Activated CD4-positive, alpha-beta T cell treated with anti-CD3 and anti-CD28 coated beads, Interleukin-2, Interleukin-4, amounts not matched to agents 100 ng/mL and 50 ng/mL, durations not matched to agents 16 hours and 8 hours (primary cell): ENCODE measurements at regions not wholly inside any gene's neighbourhood (a gene's known extent, or its start where the extent isn't known, plus 50 kb on each side); places are given as distances from the start of the nearest gene placed in this dataset.

Source experiments
- DNase-seq: peaks from one replicate; pipeline ENCODE4 v3.0.0-alpha.2; 2020; ENCODE audit warnings: low spot score

DNA sequence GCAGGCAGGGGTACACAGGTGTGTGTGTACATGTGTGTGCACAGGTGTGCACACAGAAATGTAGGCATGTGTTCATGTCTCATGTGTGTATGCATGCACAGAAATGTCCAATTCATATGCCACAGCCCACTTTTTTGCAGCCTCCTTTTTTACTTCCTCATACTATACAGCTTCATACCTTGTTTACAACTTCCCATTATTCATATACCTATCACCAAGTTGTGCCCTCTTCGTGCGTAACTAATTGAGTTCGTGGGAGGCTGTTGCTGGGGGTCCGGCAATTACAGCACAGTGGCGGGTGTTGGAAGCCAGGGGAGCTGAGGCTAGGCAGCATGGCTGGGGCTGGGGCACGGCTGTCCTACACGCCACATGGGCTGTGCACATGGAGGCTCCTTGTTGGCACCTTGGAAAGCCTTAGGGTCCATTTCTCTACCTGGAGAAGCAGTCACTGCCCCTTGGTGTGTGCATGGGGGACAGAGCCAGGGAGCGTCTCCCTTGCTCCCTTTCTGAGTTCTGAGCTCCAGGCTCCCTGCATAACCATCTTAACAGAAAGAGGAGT, 266.7 kb downstream of the ENGASE start:
- no peak for DNase-seq

DNA sequence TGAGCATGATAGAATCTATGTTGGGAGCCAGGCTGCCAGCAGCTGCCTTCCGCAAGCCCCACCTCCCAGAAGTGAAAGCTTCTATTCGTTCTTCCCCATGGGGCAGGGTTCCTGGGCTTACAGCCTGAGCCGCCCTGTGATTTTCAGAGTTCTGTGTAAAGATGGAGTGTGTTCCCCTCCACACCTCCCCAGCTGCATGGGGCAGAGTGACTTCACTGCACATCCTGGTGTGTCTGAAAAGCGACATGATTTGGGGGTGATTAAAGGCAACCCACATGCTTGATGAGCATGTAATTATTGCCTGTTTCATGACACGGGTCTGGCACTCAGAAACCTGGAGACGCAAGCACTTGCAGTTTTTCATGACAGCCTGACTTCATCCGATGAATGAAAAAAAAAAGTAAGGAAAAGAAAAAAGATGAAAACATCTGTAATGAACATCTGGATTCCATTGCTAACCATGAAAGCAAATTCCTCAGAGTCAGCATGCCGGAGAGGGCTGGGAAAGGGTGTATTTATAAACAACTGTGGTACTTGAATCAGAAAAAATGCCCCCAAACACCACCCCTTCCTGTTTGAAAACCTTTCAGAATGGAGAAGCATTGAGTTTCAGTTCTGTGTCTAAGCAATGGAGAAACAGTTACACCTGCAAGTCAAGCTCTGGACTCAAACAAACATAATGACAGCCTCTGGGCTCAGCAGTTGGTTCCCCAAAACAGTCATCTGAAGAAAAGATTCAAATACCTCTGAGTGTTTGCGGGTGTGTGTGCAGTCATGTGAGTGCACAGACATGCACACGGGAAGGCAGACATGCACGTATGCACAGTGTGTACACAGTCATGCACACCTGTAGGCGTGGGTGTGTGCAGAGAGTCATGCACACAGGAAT, 266.0 kb downstream of the ENGASE start:
- DNase-seq, result no peak

DNA sequence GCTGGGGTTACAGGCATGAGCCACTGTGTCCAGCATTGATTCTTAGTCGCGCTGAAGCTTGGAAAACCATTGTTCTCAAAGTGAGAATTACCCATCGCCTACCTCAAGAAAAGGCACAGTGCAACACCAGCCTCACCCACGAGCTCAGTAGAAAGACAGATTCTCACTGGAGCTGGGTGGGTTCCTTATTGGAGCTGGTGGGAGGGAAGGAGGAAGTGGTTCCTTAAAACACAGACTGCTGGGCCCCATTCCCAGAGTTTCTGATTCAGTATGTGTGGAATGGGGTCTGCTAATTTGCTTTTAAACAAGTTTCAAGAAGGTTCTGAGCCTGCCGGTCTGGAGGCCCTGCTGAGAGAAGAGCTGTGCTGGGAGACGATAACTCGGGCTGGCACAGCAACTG, 264.7 kb downstream of the ENGASE start:
- no peak for DNase-seq

DNA sequence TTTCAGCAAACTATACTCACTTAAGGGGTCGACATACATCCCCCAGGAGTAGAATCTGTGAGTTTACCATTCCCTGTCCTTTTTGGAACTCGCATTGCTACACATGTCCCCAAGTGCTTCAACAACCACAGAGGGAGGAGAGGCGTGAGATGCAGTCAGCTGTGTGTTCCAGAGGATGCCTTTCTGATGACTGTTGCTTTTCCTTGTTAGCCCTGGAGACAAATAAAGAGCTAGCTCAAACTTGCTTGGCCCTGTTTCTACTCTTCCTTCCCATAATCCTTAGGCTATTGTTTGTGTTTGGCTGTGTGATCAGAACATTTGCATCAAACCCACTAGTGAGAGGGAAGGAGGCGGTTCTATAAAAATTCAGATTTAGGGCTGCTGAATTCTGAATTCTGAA, 264.0 kb downstream of the ENGASE start:
- DNase-seq, result no peak

DNA sequence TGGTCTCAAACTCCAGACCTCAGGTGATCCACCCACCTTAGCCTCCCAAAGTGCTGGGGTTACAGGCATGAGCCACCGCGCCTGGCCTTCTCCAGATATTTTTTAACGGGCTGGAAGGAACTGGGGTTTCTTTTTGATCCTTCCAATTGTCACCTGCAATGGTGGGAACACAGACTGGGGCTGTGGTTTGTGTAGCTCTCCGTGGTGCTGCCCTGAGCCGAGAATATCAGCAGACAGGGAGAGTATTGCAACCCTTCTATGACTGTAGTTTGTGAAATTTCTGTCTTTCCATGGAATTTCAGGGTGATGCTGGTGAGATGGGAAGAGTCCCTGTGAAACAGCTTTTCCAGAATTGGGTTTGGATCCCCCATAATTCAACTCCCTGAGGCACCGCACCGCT, 263.5 kb downstream of the ENGASE start:
- DNase-seq, result no peak

DNA sequence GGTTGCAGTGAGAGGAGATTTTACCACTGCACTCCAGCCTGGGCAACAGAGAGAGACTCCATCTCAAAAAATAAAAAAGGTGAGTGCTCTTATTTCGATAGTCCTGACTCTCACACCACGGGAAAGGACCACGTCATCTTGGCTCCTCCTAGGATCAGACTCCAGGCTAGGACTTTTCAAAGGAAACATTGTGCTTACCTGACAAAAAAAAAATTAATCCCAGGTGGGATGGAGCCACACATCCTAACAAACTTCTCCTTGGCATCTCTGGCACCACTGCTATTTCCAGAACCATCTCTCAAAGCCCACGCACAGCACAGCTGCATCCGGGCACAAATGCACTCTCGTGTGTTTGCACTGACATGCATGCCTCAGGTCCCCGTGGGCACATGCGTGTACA, 262.4 kb downstream of the ENGASE start:
- no peak for DNase-seq

DNA sequence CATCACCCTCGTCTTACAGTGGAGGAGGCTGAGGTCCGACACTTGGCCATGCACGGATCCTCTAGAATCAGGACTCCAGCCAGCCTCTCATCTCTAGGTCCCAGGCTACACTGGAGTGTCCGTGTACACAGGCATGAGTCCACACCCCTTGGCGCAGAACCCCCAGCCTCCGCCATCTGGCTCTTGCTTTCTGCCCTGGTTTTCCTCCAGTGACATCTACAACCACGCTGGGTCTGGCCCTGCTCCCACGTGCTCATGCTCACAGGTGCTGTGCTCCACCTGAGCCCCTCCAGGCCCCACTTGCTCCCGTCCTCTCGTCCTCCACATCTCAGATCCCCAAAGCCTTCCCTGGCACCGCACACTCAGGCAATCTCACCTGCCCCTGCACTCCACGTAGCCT, 260.8 kb downstream of the ENGASE start:
- DNase-seq, result no peak

DNA sequence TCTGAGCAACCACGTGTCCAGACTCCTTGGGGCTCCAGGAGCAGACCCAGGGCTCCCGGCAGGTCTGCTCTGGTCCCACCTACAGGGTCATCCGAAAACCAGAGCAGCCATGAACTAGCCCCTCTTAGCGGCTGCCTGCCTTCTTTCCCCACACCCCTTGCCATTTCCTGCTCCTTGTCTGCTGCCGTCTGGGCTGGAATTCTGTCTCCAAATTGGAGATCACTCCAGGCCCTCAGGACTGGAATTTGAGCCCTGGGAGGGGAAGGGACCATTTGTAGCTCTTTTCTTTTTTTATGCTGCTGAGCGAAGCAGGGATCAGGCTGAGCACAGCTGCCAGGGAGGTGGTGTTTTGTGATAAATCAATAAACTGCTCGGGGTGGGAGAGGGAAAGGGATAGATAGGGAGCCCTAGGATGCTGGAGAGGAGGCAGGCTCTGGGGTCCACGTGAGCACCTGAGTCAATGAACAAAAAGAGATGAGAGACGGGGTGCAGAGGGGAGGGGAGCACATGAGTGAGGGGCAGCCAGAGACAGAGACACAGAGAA, 257.5 kb downstream of the ENGASE start:
- DNase-seq, result no peak

DNA sequence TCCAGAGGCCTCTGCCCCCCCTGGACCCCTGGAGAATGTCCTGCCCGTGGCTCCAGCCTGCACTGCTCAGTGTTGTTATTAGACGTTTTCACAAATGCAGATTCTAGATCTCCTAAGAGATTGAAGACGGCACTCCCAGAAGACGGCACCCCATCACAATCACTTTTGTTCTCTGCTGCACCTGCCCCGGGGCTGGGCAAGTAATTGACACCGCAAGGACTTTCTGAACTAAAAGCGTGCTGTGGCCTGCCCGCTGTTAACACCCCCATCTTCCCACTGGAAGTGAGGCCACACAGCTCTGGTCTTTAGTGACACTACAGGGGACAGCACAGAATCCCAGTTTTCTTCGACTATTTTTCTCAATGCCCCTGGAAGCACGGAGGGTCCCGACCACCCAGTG, 256.9 kb downstream of the ENGASE start:
- DNase-seq, result no peak

DNA sequence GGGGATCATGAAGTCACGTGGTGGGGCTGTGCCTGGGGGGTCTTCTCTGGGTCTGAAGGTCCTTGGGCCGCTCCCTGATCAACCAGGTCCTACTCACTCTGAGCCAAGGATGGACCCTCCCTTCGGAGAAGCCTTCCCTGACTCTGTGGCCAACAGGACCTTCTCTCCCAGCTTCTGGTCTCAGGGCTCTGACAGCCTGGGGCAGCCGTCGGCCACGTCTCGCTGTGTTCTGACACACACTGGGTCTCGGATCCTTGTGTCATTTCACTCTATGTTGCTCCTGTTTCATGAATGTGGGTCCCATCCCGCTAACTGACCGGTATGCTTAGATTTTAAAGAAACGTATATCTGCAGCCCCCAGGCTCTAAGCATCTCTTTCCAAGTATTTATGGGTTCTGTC, 256.1 kb downstream of the ENGASE start:
- DNase-seq, result no peak

DNA sequence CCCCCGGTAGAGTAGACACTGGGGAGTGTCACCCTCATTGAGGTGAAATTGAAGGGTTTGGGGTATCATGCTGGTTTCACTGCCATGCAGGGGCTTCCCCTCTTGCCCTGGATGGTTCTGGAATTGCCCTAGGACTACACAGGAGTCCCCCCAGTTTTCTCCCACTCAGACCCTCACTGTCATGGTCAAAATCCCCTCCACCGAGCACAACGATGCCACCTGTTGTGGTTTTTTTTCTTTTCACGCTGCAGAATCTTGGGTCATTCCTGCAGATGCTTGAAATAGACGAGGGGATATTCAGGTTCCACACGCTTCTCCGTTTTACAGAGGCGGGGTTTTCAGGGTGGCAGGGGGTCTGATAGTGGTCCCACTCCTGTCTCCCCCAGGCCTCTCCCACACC, 255.6 kb downstream of the ENGASE start:
- DNase-seq, result no peak

DNA sequence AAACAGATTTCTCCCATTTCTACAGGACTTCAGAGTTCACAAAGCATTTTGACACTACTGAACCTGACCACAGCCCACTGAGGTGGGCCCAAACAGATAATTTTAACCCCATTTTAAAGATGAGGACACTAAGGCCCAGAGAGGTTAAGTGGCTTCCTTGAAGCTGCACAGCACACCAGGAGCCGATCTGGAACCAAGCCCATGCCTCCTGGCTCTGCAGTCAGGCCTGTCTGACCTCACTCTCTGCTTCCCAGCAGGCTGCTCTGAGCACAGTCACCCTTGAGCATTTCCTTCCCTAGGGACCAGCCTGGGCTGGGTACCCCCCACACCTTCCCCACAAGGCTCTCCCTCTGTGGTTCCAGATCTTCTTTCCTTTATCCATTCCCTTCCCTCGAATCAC, 252.2 kb downstream of the ENGASE start:
- no peak for DNase-seq

DNA sequence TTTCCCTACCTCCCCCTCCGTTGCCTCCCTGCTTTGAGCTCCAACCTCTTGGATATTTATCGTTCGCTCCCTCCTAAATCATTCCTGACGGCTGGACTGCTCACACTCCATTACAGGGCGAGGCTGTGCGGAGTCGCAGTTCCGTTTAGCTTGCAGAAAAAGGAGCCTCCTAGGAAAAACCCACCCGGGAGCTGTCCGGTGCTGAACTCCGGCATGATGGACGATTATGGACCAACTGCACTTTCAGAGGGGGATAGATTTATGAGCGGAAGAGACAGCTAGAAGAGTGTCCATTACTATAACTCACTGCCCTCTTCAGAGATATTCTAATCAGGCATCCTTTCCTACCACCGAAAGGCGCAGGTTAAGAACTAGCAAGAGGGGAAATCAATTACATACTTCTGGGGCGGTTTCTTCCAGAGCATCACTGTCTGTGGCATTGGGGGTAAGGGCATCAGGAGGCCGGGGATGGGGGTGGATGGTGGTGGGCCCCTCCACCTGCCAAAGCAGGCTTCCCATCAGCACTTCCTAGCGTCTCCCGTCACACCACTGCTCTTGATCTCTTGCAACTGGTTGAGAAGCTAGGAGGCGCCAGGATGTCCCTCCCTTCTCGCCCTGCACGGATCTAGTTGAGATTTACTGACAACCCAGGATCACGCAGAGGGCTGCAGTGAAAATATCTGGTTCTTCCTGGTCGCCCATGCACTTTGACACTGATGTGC, 251.2 kb downstream of the ENGASE start:
- DNase-seq, result no peak

DNA sequence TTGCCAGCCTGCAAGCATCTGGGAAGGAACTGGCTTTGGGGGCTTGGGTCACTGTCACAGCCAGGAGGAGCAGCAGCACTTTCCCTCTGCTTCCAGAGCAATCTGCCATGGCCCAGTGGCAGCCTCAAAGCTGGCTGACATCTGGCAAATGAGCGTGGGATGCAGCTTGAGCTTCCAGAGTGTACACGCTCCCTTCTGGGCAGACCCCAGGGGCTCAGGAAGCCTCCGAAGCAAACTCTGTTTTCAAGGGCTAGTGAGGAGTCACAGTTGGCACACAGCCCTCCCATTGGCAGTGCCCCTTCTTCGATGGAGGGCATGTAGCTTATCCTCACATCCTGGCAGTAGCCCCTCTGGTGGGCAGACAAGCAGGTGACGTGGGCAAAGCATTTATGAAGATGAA, 249.6 kb downstream of the ENGASE start:
- DNase-seq, result no peak

DNA sequence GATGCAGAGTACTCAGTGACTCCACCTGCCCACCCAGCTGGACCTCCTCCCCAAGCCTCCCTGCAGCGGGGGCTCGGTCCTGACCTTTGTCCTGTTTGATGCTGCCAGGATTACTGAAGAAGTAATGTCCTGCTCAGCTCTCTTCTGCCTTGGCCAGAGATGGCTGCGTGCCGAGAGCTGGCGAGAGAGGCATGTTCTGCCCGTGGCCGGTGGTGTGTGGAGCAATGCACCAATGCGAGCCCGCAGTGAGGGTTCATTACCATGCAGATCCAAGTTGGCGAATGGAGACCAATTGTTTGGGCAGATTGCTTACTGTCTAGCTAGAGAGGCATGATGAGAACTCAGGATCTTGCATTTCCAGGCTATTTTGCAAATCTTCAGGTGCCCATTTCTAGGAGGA, 248.9 kb downstream of the ENGASE start:
- no peak for DNase-seq

DNA sequence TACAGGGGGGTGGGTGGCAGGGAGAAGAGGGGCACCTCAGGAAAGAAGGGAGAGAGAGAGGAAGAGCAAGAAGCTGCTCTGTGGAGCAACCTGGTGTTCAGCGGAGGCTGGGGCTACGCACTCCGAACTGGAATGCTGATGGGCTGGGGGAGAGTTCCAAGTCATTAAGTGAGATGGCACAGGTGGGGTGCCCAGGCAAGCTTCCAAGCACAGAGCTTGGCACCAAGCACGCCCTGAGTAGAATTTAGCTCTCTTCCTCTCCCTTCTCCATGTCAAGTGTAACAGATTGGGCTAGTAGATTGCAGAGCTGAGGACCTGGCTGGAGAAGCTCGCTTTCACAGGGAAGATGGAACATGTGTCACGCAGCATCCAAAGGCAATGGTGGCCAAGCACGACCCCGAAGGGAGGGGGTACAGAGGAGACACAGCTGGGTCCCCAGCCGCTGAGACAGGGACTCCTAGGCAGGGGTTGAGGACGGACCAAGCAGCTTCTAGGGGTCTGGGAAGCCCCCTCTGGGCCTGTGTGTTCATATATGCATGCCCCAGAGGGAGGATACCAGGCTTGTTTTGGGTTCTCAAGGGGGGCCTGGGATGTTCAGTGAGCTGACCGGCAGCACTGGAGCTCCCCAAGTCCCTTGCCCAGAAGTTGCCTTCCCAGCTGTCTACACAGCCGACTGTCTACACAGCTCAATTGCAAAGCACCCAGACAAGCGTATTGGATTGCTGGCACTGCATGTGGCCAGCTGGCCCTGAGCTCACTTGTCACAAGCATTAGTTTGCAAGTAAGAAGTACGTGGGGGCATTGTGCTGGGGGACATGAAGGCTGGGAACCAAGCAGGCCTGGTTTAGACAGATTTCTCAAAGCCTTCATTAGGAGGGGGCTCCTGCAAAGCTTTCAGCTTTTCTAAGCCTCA, 247.8 kb downstream of the ENGASE start:
- no peak for DNase-seq

DNA sequence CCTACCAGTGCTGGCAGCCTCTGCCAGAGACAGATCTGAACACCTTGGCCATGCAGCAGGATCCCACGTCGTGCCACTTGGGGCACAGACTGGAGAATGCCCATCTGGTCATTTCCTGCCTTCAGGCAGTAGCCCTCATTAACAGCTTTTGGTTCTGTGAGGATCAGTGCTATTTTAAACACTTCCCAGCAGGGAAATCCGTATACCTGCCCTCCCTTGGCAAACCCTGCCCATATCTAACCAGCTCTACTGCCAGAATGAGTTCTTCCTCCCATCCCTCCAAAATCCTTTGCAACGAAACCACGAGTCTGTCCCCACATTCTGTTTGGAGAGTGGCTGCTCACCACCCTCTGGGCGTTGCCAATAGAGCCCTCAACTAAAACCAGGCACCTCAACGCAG, 245.7 kb downstream of the ENGASE start:
- no peak for DNase-seq

DNA sequence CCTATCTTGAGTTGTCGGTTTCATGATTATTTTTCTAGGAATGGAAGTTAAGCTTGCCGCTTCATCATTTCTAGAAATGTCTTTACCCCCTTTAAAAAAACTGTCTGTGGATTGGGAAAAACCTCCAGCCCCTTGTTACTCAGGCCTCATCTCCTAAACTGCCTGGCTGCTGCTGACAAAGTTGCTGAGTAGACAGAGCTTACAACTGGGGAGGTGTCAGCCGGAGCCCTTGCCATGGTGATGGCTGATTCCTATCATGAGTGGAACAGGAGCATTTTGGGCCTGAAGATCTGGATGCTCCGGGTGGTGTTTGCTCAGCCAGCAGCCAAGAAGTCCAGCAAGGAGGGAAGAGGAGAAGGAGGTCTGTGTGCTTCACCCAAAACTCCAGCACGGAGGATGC, 243.3 kb downstream of the ENGASE start:
- no peak for DNase-seq

DNA sequence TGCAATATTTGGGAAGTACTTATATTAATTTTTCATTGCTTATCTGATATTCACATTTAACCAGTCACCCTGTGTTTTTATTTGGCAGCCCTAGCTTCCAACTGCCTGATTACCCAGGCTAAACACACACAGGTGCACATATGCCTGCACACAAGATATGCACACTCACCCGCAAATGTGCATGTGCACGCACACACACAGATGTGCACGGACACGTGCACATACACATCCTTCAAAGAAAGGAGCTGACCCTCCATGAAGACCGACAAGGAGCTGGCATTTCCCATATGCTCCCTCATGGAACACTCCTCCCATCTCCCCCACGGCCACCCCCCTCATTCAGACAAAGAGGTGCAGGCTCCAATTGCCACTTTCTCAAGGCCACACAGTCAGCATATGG, 242.2 kb downstream of the ENGASE start:
- no peak for DNase-seq

DNA sequence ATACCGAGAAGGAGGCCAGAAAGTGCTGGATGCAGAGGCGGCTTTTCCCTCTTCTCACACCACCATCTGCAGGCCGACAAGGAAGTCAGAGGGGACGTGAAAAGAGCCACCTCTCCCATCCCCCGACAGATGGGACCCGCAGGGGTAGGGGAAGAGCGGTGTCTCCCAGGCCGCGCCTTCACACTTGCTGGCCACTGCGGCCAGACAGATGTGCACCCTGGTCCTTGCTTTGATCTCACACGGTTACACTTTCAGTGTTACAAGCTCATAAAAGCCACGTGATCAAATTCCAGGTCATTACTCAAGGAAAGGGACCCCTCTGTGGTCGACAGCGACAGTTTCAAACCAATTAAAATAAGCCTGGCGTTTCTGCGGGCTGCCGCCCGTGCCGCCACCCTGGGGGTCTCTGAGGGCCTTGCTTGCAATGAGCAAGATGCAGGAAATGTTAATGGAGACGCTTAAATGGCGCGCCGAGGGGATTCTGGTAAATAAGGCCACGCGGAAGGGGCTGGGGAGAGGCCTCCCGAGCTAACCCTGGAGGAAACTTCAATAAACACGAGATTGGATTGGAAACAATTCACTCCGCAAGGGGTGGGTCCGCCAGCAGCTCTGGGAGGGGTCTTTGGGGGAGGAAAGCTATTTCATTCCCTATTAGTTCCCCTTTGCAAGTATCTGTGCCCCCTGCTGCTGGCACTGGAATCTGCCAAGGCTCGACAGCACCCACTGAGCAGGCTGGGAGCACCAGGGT, 240.9 kb downstream of the ENGASE start:
- DNase-seq, result no peak
